ENCODE measurements at regions not wholly inside any gene's neighbourhood (a gene's known extent, or its start where the extent isn't known, plus 50 kb on each side); places are given as distances from the start of the nearest gene placed in this dataset.

GRCh38 chr10:31650010-31650409 is 278.6 kb downstream of the ARHGAP12 start:
- H3K9me3 ChIP-seq (ENCODE audit: control insufficient read depth, insufficient read depth, low read length), result no peaks in the 10 kb centered on the region
- no CpG with 5 or more reads among the region's 8 CpGs for WGBS (ENCODE audit: insufficient coverage)
- peak overlapping the region; percentile 17 for H3K27ac ChIP-seq (ENCODE audit: low read depth, low read length)
- no peak overlapping the region for H3K4me3 ChIP-seq (ENCODE audit: low read depth, low read length)
- H3K4me1 ChIP-seq (ENCODE audit: control insufficient read depth, insufficient read depth, low read length), result no peaks in the 10 kb centered on the region
- no peaks in the 10 kb centered on the region for H3K27me3 ChIP-seq (ENCODE audit: control insufficient read depth, insufficient read depth, low read length)
- no peaks in the 10 kb centered on the region for H3K36me3 ChIP-seq (ENCODE audit: control insufficient read depth, insufficient read depth, low read length)
- DNase-seq (ENCODE audit: low read depth in 4 of 6, low spot score in 6 of 6), result peak in 2 of 6 donors; percentile 52 to 60

- WGBS (ENCODE audit: insufficient coverage), result 86% methylated on average over 4 of the region's 8 CpGs
- H3K27ac ChIP-seq (ENCODE audit: low read depth, low read length), result no peak overlapping the region
- H3K36me3 ChIP-seq (ENCODE audit: control insufficient read depth, insufficient read depth, low read length), result no peaks in the 10 kb centered on the region
- no peak overlapping the region for H3K4me3 ChIP-seq (ENCODE audit: low read depth, low read length)
- no peaks in the 10 kb centered on the region for H3K27me3 ChIP-seq (ENCODE audit: control insufficient read depth, insufficient read depth, low read length)
- no peak for DNase-seq (ENCODE audit: low read depth in 4 of 6, low spot score in 6 of 6)
- H3K9me3 ChIP-seq (ENCODE audit: control insufficient read depth, insufficient read depth, low read length), result no peaks in the 10 kb centered on the region
- no peaks in the 10 kb centered on the region for H3K4me1 ChIP-seq (ENCODE audit: control insufficient read depth, insufficient read depth, low read length)
These were observed 279.7 kb downstream of the ARHGAP12 start for GRCh38 chr10:31648966-31649365.

- WGBS (ENCODE audit: insufficient coverage), result 84% methylated on average over 3 of the region's 5 CpGs
- no peaks in the 10 kb centered on the region for H3K27me3 ChIP-seq (ENCODE audit: control insufficient read depth, insufficient read depth, low read length)
- no peaks in the 10 kb centered on the region for H3K9me3 ChIP-seq (ENCODE audit: control insufficient read depth, insufficient read depth, low read length)
- no peak overlapping the region for H3K27ac ChIP-seq (ENCODE audit: low read depth, low read length)
- H3K4me1 ChIP-seq (ENCODE audit: control insufficient read depth, insufficient read depth, low read length), result no peaks in the 10 kb centered on the region
- H3K4me3 ChIP-seq (ENCODE audit: low read depth, low read length), result no peak overlapping the region
- H3K36me3 ChIP-seq (ENCODE audit: control insufficient read depth, insufficient read depth, low read length), result no peaks in the 10 kb centered on the region
- no peak for DNase-seq (ENCODE audit: low read depth in 4 of 6, low spot score in 6 of 6)
These were observed 280.8 kb downstream of the ARHGAP12 start for GRCh38 chr10:31647861-31648260.

GRCh38 chr10:31646519-31646918 is 282.1 kb downstream of the ARHGAP12 start:
- H3K27me3 ChIP-seq (ENCODE audit: control insufficient read depth, insufficient read depth, low read length), result no peaks in the 10 kb centered on the region
- no peaks in the 10 kb centered on the region for H3K9me3 ChIP-seq (ENCODE audit: control insufficient read depth, insufficient read depth, low read length)
- H3K4me3 ChIP-seq (ENCODE audit: low read depth, low read length), result no peak overlapping the region
- no peaks in the 10 kb centered on the region for H3K4me1 ChIP-seq (ENCODE audit: control insufficient read depth, insufficient read depth, low read length)
- H3K27ac ChIP-seq (ENCODE audit: low read depth, low read length), result no peak overlapping the region
- H3K36me3 ChIP-seq (ENCODE audit: control insufficient read depth, insufficient read depth, low read length), result no peaks in the 10 kb centered on the region
- 100% methylated on average over 3 of the region's 4 CpGs for WGBS (ENCODE audit: insufficient coverage)
- no peak for DNase-seq (ENCODE audit: low read depth in 4 of 6, low spot score in 6 of 6)

GRCh38 chr10:31645786-31646185 is 282.8 kb downstream of the ARHGAP12 start:
- H3K36me3 ChIP-seq (ENCODE audit: control insufficient read depth, insufficient read depth, low read length), result no peaks in the 10 kb centered on the region
- no peaks in the 10 kb centered on the region for H3K27me3 ChIP-seq (ENCODE audit: control insufficient read depth, insufficient read depth, low read length)
- 96% methylated on average over 6 of the region's 6 CpGs for WGBS (ENCODE audit: insufficient coverage)
- no peak overlapping the region for H3K4me3 ChIP-seq (ENCODE audit: low read depth, low read length)
- H3K4me1 ChIP-seq (ENCODE audit: control insufficient read depth, insufficient read depth, low read length), result no peaks in the 10 kb centered on the region
- no peak overlapping the region for H3K27ac ChIP-seq (ENCODE audit: low read depth, low read length)
- H3K9me3 ChIP-seq (ENCODE audit: control insufficient read depth, insufficient read depth, low read length), result no peaks in the 10 kb centered on the region
- no peak for DNase-seq (ENCODE audit: low read depth in 4 of 6, low spot score in 6 of 6)

GRCh38 chr10:31644931-31645633 is 283.5 kb downstream of the ARHGAP12 start:
- Histone ChIP-seq H3K4me1 (ENCODE audit: control insufficient read depth, insufficient read depth, low read length) (no peaks in the 10 kb centered on the region), H3K27me3 (ENCODE audit: control insufficient read depth, insufficient read depth, low read length) (no peaks in the 10 kb centered on the region), H3K4me3 (ENCODE audit: low read depth, low read length) (no peak overlapping the region), H3K9me3 (ENCODE audit: control insufficient read depth, insufficient read depth, low read length) (no peaks in the 10 kb centered on the region), H3K36me3 (ENCODE audit: control insufficient read depth, insufficient read depth, low read length) (no peaks in the 10 kb centered on the region), H3K27ac (ENCODE audit: low read depth, low read length) (no peak overlapping the region)
- no peak for DNase-seq (ENCODE audit: low read depth in 4 of 6, low spot score in 6 of 6)
- WGBS (ENCODE audit: insufficient coverage), result 90% methylated on average over 2 of the region's 4 CpGs

GRCh38 chr10:31642281-31642680 is 286.4 kb downstream of the ARHGAP12 start:
- no peak for DNase-seq (ENCODE audit: low read depth in 4 of 6, low spot score in 6 of 6)
- Histone ChIP-seq H3K27me3 (ENCODE audit: control insufficient read depth, insufficient read depth, low read length) (no peaks in the 10 kb centered on the region), H3K4me1 (ENCODE audit: control insufficient read depth, insufficient read depth, low read length) (no peaks in the 10 kb centered on the region), H3K4me3 (ENCODE audit: low read depth, low read length) (no peak overlapping the region), H3K27ac (ENCODE audit: low read depth, low read length) (no peak overlapping the region), H3K36me3 (ENCODE audit: control insufficient read depth, insufficient read depth, low read length) (no peaks in the 10 kb centered on the region), H3K9me3 (ENCODE audit: control insufficient read depth, insufficient read depth, low read length) (no peaks in the 10 kb centered on the region)
- 88% methylated on average over 1 of the region's 1 CpG for WGBS (ENCODE audit: insufficient coverage)

GRCh38 chr10:31635415-31636065 is 293.1 kb downstream of the ARHGAP12 start:
- Histone ChIP-seq H3K4me3 (ENCODE audit: low read depth, low read length) (no peak overlapping the region), H3K9me3 (ENCODE audit: control insufficient read depth, insufficient read depth, low read length) (peaks cover 9% of the 10 kb centered on the region), H3K27ac (ENCODE audit: low read depth, low read length) (no peak overlapping the region), H3K27me3 (ENCODE audit: control insufficient read depth, insufficient read depth, low read length) (no peaks in the 10 kb centered on the region), H3K4me1 (ENCODE audit: control insufficient read depth, insufficient read depth, low read length) (no peaks in the 10 kb centered on the region), H3K36me3 (ENCODE audit: control insufficient read depth, insufficient read depth, low read length) (no peaks in the 10 kb centered on the region)
- WGBS (ENCODE audit: insufficient coverage), result no CpG with 5 or more reads among the region's 2 CpGs
- DNase-seq (ENCODE audit: low read depth in 4 of 6, low spot score in 6 of 6), result no peak

GRCh38 chr10:31635009-31635408 is 293.6 kb downstream of the ARHGAP12 start:
- Histone ChIP-seq H3K27me3 (ENCODE audit: control insufficient read depth, insufficient read depth, low read length) (no peaks in the 10 kb centered on the region), H3K4me1 (ENCODE audit: control insufficient read depth, insufficient read depth, low read length) (no peaks in the 10 kb centered on the region), H3K4me3 (ENCODE audit: low read depth, low read length) (no peak overlapping the region), H3K9me3 (ENCODE audit: control insufficient read depth, insufficient read depth, low read length) (peaks cover 9% of the 10 kb centered on the region), H3K36me3 (ENCODE audit: control insufficient read depth, insufficient read depth, low read length) (no peaks in the 10 kb centered on the region), H3K27ac (ENCODE audit: low read depth, low read length) (no peak overlapping the region)
- 83% methylated on average over 1 of the region's 1 CpG for WGBS (ENCODE audit: insufficient coverage)
- no peak for DNase-seq (ENCODE audit: low read depth in 4 of 6, low spot score in 6 of 6)
